WTC11 (cell line): ENCODE measurements at regions not wholly inside any gene's neighbourhood (a gene's known extent, or its start where the extent isn't known, plus 50 kb on each side); places are given as distances from the start of the nearest gene placed in this dataset.

Source experiments
- ATAC-seq: fragments of 200-7000 bp; cut with Tn5 transposase; 2 replicates; pipeline ENCODE4 v1.10.0; 2021; ENCODE audit warnings: mild to moderate bottlenecking, moderate library complexity
- CTCF ChIA-PET: fragments of 300-600 bp; sonication (Branson Sonifier 250); formaldehyde crosslinking; loops from one replicate; lab custom pipeline; 2021; ENCODE audit warnings: antibody characterized with exemption; lab: Charles Lee
- POLR2A ChIA-PET: fragments of 350-600 bp; sonication (Branson Sonifier 250); formaldehyde crosslinking; loops from one replicate; lab custom pipeline; 2021; ENCODE audit warnings: antibody characterized with exemption; lab: Charles Lee
- DNase-seq: peaks from one replicate; pipeline ENCODE4 v3.0.0; 2021; ENCODE audit warnings: low spot score
- H3K27ac Mint-ChIP-seq: 2 replicates; pipeline ENCODE4 v1.8.0; 2021; ENCODE audit warnings: mixed read lengths
- H3K27me3 Mint-ChIP-seq: 2 replicates; pipeline ENCODE4 v1.8.0; 2021; ENCODE audit warnings: low read depth, mild to moderate bottlenecking, moderate library complexity, mixed read lengths
- H3K36me3 Mint-ChIP-seq: 2 replicates; pipeline ENCODE4 v1.8.0; 2021; ENCODE audit warnings: mixed read lengths
- H3K4me1 Mint-ChIP-seq: 2 replicates; pipeline ENCODE4 v1.8.0; 2022; ENCODE audit warnings: mixed read lengths
- H3K4me3 Mint-ChIP-seq: 2 replicates; pipeline ENCODE4 v1.8.0; 2021; ENCODE audit warnings: mild to moderate bottlenecking, moderate library complexity, mixed read lengths
- H3K9me3 Mint-ChIP-seq: 2 replicates; pipeline ENCODE4 v1.8.0; 2021; ENCODE audit warnings: mixed read lengths
- CBFB ChIP-seq: sonication (generic); formaldehyde crosslinking; IDR thresholded peaks from 2 replicates; pipeline ENCODE4 v1.8.1; 2022; ENCODE audit warnings: mild to moderate bottlenecking, low read depth, missing genetic modification reagents
- CREB1 ChIP-seq: sonication (generic); formaldehyde crosslinking; IDR thresholded peaks from 2 replicates; pipeline ENCODE4 v1.8.0; 2023; ENCODE audit warnings: mild to moderate bottlenecking, missing genetic modification reagents
- CTCF ChIP-seq: fragments of 200-600 bp; IDR thresholded peaks from 2 replicates; pipeline ENCODE4 v1.8.0; 2022; ENCODE audit warnings: antibody characterized with exemption
- E2F5 ChIP-seq: sonication (generic); formaldehyde crosslinking; IDR thresholded peaks from 2 replicates; pipeline ENCODE4 v1.8.1; 2022; ENCODE audit warnings: mild to moderate bottlenecking, moderate library complexity, missing genetic modification reagents
- ERG ChIP-seq: fragments of 250-450 bp; sonication (Bioruptor Pico); IDR thresholded peaks from 2 replicates; pipeline ENCODE4 v1.8.0; 2021; ENCODE audit warnings: mild to moderate bottlenecking
- ESRRA ChIP-seq: sonication (generic); formaldehyde crosslinking; IDR thresholded peaks from 2 replicates; pipeline ENCODE4 v1.8.1; 2022; ENCODE audit warnings: mild to moderate bottlenecking, missing genetic modification reagents, borderline replicate concordance
- IRF2 ChIP-seq: sonication (generic); formaldehyde crosslinking; IDR thresholded peaks from 2 replicates; pipeline ENCODE4 v1.8.0; 2022; ENCODE audit warnings: low read depth, missing genetic modification reagents, borderline replicate concordance
- KAT7 ChIP-seq: sonication (generic); formaldehyde crosslinking; IDR thresholded peaks from 2 replicates; pipeline ENCODE4 v1.8.1; 2023; ENCODE audit warnings: missing genetic modification reagents, mild to moderate bottlenecking, borderline replicate concordance
- MAX ChIP-seq: sonication (generic); formaldehyde crosslinking; IDR thresholded peaks from 2 replicates; pipeline ENCODE4 v1.8.0; 2022; ENCODE audit warnings: mild to moderate bottlenecking, missing genetic modification reagents
- NR3C1 ChIP-seq: sonication (generic); formaldehyde crosslinking; conservative IDR thresholded peaks from 2 replicates; pipeline ENCODE4 v1.8.1; 2023; ENCODE audit warnings: low read depth, mild to moderate bottlenecking, missing genetic modification reagents
- SMAD4 ChIP-seq: sonication (generic); formaldehyde crosslinking; IDR thresholded peaks from 2 replicates; pipeline ENCODE4 v1.8.0; 2022; ENCODE audit warnings: mild to moderate bottlenecking, missing genetic modification reagents
- ZMAT4 ChIP-seq: fragments of 250-450 bp; sonication (Bioruptor Pico); IDR thresholded peaks from 2 replicates; pipeline ENCODE4 v1.9.0; 2021; ENCODE audit warnings: mild to moderate bottlenecking
- ZNF396 ChIP-seq: fragments of 250-450 bp; sonication (Bioruptor Pico); IDR thresholded peaks from 2 replicates; pipeline ENCODE4 v1.8.0; 2021; ENCODE audit warnings: mild to moderate bottlenecking, moderate library complexity, borderline replicate concordance
- ZNF416 ChIP-seq: fragments of 250-450 bp; sonication (Bioruptor Pico); IDR thresholded peaks from 2 replicates; pipeline ENCODE4 v1.9.0; 2021; ENCODE audit warnings: mild to moderate bottlenecking, inconsistent platforms
- TF ChIP-seq, protein P1 (sequence below): sonication (generic); formaldehyde crosslinking; IDR thresholded peaks from 2 replicates; pipeline ENCODE4 v1.8.0; 2023; ENCODE audit warnings: mild to moderate bottlenecking, missing genetic modification reagents
- TF ChIP-seq, protein P2 (sequence below): fragments of 250-450 bp; sonication (Bioruptor Pico); IDR thresholded peaks from 2 replicates; pipeline ENCODE4 v1.9.0; 2021; ENCODE audit warnings: mild to moderate bottlenecking, borderline replicate concordance

DNA sequence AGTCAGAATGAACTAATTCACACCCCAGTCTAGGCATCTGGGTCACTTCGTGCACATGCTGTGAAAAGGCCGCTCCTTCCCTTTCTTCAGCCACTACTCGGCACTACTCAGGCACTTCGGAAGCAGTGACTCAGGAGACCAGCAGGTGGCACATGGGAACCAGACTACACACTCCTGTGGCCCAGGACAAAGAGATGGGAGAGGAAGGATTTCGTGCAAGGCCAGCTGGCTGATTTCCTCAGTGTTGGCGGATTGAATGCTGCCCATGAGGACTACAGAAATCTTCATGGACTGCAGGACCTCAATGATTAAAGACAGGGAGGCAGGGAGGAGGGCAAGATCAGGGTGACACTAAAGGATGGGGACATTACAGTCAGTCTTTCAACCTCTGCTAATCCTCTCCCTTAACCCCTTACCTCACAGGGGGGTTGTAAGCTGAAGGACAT, 117.8 kb upstream of the SPACA1 start:
- ChIA-PET CTCF (interaction anchor here (0.6 to 3.4 kb wide), 16 partner anchors 12 to 942 kb away, joined by 3 to 23 read pairs (median 4); no protein-coding TSS in a partner anchor), POLR2A (interaction anchor here (0.5 kb wide), 1 partner anchor 250 kb away, joined by 4 read pairs; no protein-coding TSS in a partner anchor)
- ATAC-seq: peak; percentile 97
- Mint-ChIP-seq H3K4me3 (no peak overlapping the region), H3K4me1 (peaks cover 33% of the 10 kb centered on the region), H3K27me3 (no peaks in the 10 kb centered on the region; the same call in 1 of the 2 replicates), H3K9me3 (no peaks in the 10 kb centered on the region), H3K36me3 (no peaks in the 10 kb centered on the region), H3K27ac (no peak overlapping the region)
- TF ChIP-seq MAX (CRISPR knock-in tag): peak; percentile 63; the same call in 1 of the 2 replicates
- TF ChIP-seq KAT7: no peak
- peak; percentile 79 for TF ChIP-seq CTCF
- DNase-seq: peak; percentile 85

DNA sequence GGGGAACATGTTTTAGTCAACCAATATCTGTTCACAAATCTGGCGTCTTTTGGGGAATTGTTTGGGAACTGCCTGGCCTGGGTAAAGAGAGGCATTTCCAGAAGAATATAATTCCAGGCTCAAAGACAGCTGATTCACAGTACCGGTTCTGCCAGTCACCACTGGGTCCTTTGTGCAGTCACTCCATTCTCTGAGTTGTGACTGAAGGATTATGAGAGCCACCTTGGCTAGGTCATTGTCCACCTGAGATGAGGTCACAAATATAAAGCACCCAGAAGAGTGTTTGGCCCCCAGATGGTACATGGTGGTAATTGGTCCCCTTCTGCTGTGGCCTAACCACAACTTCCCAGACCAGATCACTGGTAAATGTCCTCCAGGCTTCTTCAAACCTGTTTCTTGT, 121.0 kb upstream of the SPACA1 start:
- POLR2A ChIA-PET: no interaction called here
- no peak for DNase-seq
- CTCF ChIA-PET: interaction anchor here (1.2 kb wide), 1 partner anchor 566 kb away, joined by 3 read pairs; no protein-coding TSS in a partner anchor

More for the DNA sequence above, 121.0 kb upstream of the SPACA1 start:
- no peak for ATAC-seq
- Mint-ChIP-seq H3K4me3 (no peak overlapping the region), H3K27ac (no peak overlapping the region), H3K4me1 (peaks cover 14% of the 10 kb centered on the region), H3K27me3 (no peaks in the 10 kb centered on the region; the same call in 1 of the 2 replicates), H3K36me3 (no peaks in the 10 kb centered on the region), H3K9me3 (no peaks in the 10 kb centered on the region)
- TF ChIP-seq IRF2 (no peak), CREB1 (CRISPR knock-in tag) (no peak), ERG (CRISPR knock-in tag) (no peak), CBFB (no peak), NR3C1 (CRISPR knock-in tag) (no peak), ZMAT4 (CRISPR knock-in tag) (no peak), ESRRA (CRISPR knock-in tag) (no peak), CTCF (no peak), E2F5 (no peak), ZNF396 (CRISPR knock-in tag) (no peak), SMAD4 (CRISPR knock-in tag) (no peak), ZNF416 (CRISPR knock-in tag) (no peak)
- TF ChIP-seq, protein P1, sequence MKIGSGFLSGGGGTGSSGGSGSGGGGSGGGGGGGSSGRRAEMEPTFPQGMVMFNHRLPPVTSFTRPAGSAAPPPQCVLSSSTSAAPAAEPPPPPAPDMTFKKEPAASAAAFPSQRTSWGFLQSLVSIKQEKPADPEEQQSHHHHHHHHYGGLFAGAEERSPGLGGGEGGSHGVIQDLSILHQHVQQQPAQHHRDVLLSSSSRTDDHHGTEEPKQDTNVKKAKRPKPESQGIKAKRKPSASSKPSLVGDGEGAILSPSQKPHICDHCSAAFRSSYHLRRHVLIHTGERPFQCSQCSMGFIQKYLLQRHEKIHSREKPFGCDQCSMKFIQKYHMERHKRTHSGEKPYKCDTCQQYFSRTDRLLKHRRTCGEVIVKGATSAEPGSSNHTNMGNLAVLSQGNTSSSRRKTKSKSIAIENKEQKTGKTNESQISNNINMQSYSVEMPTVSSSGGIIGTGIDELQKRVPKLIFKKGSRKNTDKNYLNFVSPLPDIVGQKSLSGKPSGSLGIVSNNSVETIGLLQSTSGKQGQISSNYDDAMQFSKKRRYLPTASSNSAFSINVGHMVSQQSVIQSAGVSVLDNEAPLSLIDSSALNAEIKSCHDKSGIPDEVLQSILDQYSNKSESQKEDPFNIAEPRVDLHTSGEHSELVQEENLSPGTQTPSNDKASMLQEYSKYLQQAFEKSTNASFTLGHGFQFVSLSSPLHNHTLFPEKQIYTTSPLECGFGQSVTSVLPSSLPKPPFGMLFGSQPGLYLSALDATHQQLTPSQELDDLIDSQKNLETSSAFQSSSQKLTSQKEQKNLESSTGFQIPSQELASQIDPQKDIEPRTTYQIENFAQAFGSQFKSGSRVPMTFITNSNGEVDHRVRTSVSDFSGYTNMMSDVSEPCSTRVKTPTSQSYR (CRISPR knock-in tag): no peak
- TF ChIP-seq, protein P2, sequence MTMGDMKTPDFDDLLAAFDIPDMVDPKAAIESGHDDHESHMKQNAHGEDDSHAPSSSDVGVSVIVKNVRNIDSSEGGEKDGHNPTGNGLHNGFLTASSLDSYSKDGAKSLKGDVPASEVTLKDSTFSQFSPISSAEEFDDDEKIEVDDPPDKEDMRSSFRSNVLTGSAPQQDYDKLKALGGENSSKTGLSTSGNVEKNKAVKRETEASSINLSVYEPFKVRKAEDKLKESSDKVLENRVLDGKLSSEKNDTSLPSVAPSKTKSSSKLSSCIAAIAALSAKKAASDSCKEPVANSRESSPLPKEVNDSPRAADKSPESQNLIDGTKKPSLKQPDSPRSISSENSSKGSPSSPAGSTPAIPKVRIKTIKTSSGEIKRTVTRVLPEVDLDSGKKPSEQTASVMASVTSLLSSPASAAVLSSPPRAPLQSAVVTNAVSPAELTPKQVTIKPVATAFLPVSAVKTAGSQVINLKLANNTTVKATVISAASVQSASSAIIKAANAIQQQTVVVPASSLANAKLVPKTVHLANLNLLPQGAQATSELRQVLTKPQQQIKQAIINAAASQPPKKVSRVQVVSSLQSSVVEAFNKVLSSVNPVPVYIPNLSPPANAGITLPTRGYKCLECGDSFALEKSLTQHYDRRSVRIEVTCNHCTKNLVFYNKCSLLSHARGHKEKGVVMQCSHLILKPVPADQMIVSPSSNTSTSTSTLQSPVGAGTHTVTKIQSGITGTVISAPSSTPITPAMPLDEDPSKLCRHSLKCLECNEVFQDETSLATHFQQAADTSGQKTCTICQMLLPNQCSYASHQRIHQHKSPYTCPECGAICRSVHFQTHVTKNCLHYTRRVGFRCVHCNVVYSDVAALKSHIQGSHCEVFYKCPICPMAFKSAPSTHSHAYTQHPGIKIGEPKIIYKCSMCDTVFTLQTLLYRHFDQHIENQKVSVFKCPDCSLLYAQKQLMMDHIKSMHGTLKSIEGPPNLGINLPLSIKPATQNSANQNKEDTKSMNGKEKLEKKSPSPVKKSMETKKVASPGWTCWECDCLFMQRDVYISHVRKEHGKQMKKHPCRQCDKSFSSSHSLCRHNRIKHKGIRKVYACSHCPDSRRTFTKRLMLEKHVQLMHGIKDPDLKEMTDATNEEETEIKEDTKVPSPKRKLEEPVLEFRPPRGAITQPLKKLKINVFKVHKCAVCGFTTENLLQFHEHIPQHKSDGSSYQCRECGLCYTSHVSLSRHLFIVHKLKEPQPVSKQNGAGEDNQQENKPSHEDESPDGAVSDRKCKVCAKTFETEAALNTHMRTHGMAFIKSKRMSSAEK (CRISPR knock-in tag): no peak
- TF ChIP-seq, all 79 proteins: peak for 0
